ENCODE measurements at regions not wholly inside any gene's neighbourhood (a gene's known extent, or its start where the extent isn't known, plus 50 kb on each side); places are given as distances from the start of the nearest gene placed in this dataset.

GRCh38 chr4:154946113-154946512 lies 165.0 kb downstream of the RBM46 start:
- TF ChIP-seq, protein P1, sequence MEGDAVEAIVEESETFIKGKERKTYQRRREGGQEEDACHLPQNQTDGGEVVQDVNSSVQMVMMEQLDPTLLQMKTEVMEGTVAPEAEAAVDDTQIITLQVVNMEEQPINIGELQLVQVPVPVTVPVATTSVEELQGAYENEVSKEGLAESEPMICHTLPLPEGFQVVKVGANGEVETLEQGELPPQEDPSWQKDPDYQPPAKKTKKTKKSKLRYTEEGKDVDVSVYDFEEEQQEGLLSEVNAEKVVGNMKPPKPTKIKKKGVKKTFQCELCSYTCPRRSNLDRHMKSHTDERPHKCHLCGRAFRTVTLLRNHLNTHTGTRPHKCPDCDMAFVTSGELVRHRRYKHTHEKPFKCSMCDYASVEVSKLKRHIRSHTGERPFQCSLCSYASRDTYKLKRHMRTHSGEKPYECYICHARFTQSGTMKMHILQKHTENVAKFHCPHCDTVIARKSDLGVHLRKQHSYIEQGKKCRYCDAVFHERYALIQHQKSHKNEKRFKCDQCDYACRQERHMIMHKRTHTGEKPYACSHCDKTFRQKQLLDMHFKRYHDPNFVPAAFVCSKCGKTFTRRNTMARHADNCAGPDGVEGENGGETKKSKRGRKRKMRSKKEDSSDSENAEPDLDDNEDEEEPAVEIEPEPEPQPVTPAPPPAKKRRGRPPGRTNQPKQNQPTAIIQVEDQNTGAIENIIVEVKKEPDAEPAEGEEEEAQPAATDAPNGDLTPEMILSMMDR (IDR thresholded peaks at IDR 0.05; ENCODE audit: poor library complexity), result no peak
- TF ChIP-seq EZH2phosphoT487 (IDR thresholded peaks at IDR 0.05; ENCODE audit: low read depth, severe bottlenecking, unreplicated experiment), result no peak
- TF ChIP-seq EZH2 (IDR thresholded peaks at IDR 0.05; ENCODE audit: borderline replicate concordance), result no peak
- Histone ChIP-seq H3K4me3 (no peak overlapping the region), H3K9me3 (ENCODE audit: low read depth) (peaks cover 5% of the 10 kb centered on the region), H3K4me1 (ENCODE audit: insufficient read depth) (no peaks in the 10 kb centered on the region), H4K20me1 (ENCODE audit: insufficient read depth, poor library complexity, severe bottlenecking) (no peaks in the 10 kb centered on the region), H3K36me3 (replicated peaks; ENCODE audit: insufficient read depth, low read depth) (no peaks in the 10 kb centered on the region), H3K79me2 (no peaks in the 10 kb centered on the region), H3K9me2 (replicated peaks; ENCODE audit: insufficient read depth) (no peaks in the 10 kb centered on the region), H3K4me2 (no peak overlapping the region), H2AFZ (no peak overlapping the region), H3K27ac (no peak overlapping the region), H3K27me3 (no peaks in the 10 kb centered on the region)
- DNase-seq (ENCODE audit: low spot score), result no peak
- WGBS (ENCODE audit: low lambda C conversion rate, missing lambda C conversion rate), result 74% methylated on average over 2 of the region's 2 CpGs

DNA sequence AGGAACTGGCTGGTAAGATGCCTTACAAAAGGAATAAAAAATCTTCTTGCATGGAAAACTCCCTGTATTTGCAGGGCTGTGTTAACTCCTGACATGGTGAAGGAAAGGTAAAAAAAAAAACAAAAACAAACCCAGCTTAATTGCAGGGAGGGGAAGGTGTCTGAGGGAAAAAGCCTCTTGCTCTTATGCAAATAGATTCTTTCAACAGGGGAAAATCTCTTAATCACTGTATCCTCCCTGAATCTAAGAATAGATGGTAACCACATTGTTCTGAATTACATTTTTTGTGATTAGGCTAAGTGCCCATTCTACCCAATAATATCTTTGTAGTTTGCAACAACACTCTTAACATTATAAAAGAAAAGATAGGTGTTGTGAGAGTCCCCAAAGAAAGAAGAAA lies 172.6 kb downstream of the RBM46 start:
- no peaks in the 10 kb centered on the region for H3K9me2 ChIP-seq (replicated peaks; ENCODE audit: insufficient read depth)
- H3K4me1 ChIP-seq (ENCODE audit: insufficient read depth), result peaks cover 6% of the 10 kb centered on the region
- no peak overlapping the region for H3K27ac ChIP-seq
- TF ChIP-seq, protein P1 (IDR thresholded peaks at IDR 0.05; ENCODE audit: poor library complexity), result no peak
- TF ChIP-seq EZH2phosphoT487 (IDR thresholded peaks at IDR 0.05; ENCODE audit: low read depth, severe bottlenecking, unreplicated experiment), result no peak
- TF ChIP-seq EZH2 (IDR thresholded peaks at IDR 0.05; ENCODE audit: borderline replicate concordance), result no peak
- no peaks in the 10 kb centered on the region for H3K36me3 ChIP-seq (replicated peaks; ENCODE audit: insufficient read depth, low read depth)
- no peak for DNase-seq (ENCODE audit: low spot score)
- H2AFZ ChIP-seq, result no peak overlapping the region
- no peaks in the 10 kb centered on the region for H4K20me1 ChIP-seq (ENCODE audit: insufficient read depth, poor library complexity, severe bottlenecking)
- H3K4me2 ChIP-seq, result no peak overlapping the region
- no peak overlapping the region for H3K4me3 ChIP-seq
- peaks cover 5% of the 10 kb centered on the region for H3K9me3 ChIP-seq (ENCODE audit: low read depth)
- H3K79me2 ChIP-seq, result no peaks in the 10 kb centered on the region
- no peaks in the 10 kb centered on the region for H3K27me3 ChIP-seq

DNA sequence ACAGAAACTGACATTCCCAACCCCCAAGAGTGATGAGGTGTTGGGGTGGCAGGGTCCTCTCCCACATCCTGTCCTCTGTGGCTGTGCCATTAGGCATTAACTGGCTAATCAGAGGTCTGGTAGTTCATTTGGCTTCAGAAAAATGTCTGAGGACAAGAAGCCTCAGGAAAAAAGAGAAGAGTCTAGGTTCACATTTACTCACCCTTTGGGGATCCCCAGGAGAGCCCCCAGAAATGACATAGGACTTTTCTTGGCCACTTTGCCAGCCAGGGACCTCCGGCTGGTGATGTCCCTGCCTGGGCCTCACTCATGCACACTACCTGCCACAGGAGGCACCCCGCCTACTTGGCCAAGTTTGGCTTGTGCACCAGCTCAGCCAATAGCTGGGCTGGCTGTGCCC lies 173.0 kb downstream of the RBM46 start:
- no peaks in the 10 kb centered on the region for H3K36me3 ChIP-seq (replicated peaks; ENCODE audit: insufficient read depth, low read depth)
- TF ChIP-seq, protein P1 (IDR thresholded peaks at IDR 0.05; ENCODE audit: poor library complexity), result no peak
- TF ChIP-seq EZH2phosphoT487 (IDR thresholded peaks at IDR 0.05; ENCODE audit: low read depth, severe bottlenecking, unreplicated experiment) (no peak), EZH2 (IDR thresholded peaks at IDR 0.05; ENCODE audit: borderline replicate concordance) (no peak)
- no peaks in the 10 kb centered on the region for H3K9me2 ChIP-seq (replicated peaks; ENCODE audit: insufficient read depth)
- peaks cover 10% of the 10 kb centered on the region for H3K4me1 ChIP-seq (ENCODE audit: insufficient read depth)
- peaks cover 5% of the 10 kb centered on the region for H3K9me3 ChIP-seq (ENCODE audit: low read depth)
- H4K20me1 ChIP-seq (ENCODE audit: insufficient read depth, poor library complexity, severe bottlenecking), result no peaks in the 10 kb centered on the region
- no peaks in the 10 kb centered on the region for H3K27me3 ChIP-seq
- H2AFZ ChIP-seq, result no peak overlapping the region
- H3K4me2 ChIP-seq, result no peak overlapping the region
- no peak for DNase-seq (ENCODE audit: low spot score)
- no peak overlapping the region for H3K27ac ChIP-seq
- H3K4me3 ChIP-seq, result no peak overlapping the region
- no peaks in the 10 kb centered on the region for H3K79me2 ChIP-seq
- whole genome bisulfite sequencing (ENCODE audit: low lambda C conversion rate, missing lambda C conversion rate), result 95% methylated on average over 2 of the region's 2 CpGs

DNA sequence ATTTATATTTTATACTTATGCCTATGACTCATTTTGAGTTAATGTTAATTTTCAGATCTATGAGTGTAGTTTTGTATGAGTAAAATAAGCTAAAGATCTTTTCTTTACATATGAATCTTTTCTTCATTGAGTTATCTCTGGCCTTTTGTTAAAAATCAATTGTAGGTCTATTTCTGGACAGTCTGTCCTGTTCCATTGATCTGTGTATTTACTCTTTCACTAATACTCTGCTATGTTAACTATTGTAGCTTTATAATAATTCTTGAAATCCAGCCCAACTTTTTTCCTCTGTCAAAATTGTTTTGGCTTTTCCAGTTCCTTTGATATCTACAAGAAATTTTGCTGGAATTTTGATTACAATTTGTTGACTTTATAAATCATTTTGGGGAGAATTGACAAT lies 177.0 kb downstream of the RBM46 start:
- H3K4me1 ChIP-seq (ENCODE audit: insufficient read depth), result peaks cover 16% of the 10 kb centered on the region
- no peaks in the 10 kb centered on the region for H3K9me3 ChIP-seq (ENCODE audit: low read depth)
- H3K36me3 ChIP-seq (replicated peaks; ENCODE audit: insufficient read depth, low read depth), result no peaks in the 10 kb centered on the region
- no peak overlapping the region for H3K4me3 ChIP-seq
- H2AFZ ChIP-seq, result no peak overlapping the region
- no peak overlapping the region for H3K27ac ChIP-seq
- TF ChIP-seq, protein P1 (IDR thresholded peaks at IDR 0.05; ENCODE audit: poor library complexity), result no peak
- TF ChIP-seq EZH2phosphoT487 (IDR thresholded peaks at IDR 0.05; ENCODE audit: low read depth, severe bottlenecking, unreplicated experiment) (no peak), EZH2 (IDR thresholded peaks at IDR 0.05; ENCODE audit: borderline replicate concordance) (no peak)
- H3K79me2 ChIP-seq, result no peaks in the 10 kb centered on the region
- H4K20me1 ChIP-seq (ENCODE audit: insufficient read depth, poor library complexity, severe bottlenecking), result no peaks in the 10 kb centered on the region
- H3K9me2 ChIP-seq (replicated peaks; ENCODE audit: insufficient read depth), result no peaks in the 10 kb centered on the region
- no peak overlapping the region for H3K4me2 ChIP-seq
- H3K27me3 ChIP-seq, result no peaks in the 10 kb centered on the region
- DNase-seq (ENCODE audit: low spot score), result no peak

Data from hepatocyte (in vitro differentiated cells).